Stimulated activated CD4-positive, alpha-beta T cell treated with anti-CD3 and anti-CD28 coated beads, Interleukin-1b, Interleukin-23, amount 100 ng/mL, for 48 hours (primary cell): ENCODE measurements at regions not wholly inside any gene's neighbourhood (a gene's known extent, or its start where the extent isn't known, plus 50 kb on each side); places are given as distances from the start of the nearest gene placed in this dataset.

ENCODE experiments used
- DNase-seq: peaks from one replicate; pipeline ENCODE4 v3.0.0-alpha.2; 2020

GRCh38 chr9:86679909-86680308 is 267.4 kb downstream of the GAS1 start:
- DNase-seq: no peak

DNA sequence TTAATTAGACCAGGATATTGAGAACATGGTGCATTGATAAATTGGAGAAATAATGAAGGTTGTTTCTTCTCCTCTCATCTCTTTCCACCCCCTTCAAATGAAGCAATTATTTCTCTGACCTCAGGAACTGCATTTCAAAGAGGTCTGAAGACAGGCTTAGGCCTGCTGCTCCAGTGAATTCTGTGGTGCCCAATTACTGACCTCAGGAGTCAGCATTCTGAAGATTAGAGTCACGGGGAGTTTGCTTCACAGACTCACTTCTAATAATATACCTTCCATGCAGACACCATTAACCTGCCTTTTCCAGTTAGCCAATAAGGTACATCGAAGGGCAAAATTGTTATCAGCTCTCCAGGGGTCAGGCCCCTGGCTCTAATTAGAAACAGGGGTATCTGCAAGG is 270.9 kb downstream of the GAS1 start:
- no peak for DNase-seq

GRCh38 chr9:86675805-86676204 is 271.5 kb downstream of the GAS1 start:
- no peak for DNase-seq

GRCh38 chr9:86674487-86674886 is 272.8 kb downstream of the GAS1 start:
- DNase-seq: no peak

DNA sequence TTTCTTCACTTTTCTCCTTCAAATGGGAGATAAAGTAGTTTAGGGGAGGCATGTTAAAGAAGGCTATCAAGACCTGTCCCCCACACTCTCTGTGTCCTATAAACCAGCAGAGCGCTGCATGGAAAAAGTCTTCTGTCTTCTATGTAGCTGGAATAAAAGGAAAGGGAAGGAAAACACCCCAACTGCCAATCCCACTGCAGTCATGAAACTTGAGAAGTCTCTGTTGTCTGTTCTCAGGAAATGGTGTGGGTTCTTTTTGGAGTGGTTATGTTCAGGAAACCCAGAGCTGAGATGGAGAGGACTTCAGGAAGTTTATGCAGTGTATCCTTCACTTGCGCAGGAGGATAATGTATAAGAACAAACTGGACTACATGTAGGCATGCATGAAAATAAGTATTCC is 274.3 kb downstream of the GAS1 start:
- DNase-seq: no peak

- DNase-seq: no peak
Measured at GRCh38 chr9:86672301-86672700, 275.0 kb downstream of the GAS1 start.

GRCh38 chr9:86671018-86671417 is 276.3 kb downstream of the GAS1 start:
- no peak for DNase-seq

GRCh38 chr9:86670536-86670935 is 276.8 kb downstream of the GAS1 start:
- no peak for DNase-seq

DNA sequence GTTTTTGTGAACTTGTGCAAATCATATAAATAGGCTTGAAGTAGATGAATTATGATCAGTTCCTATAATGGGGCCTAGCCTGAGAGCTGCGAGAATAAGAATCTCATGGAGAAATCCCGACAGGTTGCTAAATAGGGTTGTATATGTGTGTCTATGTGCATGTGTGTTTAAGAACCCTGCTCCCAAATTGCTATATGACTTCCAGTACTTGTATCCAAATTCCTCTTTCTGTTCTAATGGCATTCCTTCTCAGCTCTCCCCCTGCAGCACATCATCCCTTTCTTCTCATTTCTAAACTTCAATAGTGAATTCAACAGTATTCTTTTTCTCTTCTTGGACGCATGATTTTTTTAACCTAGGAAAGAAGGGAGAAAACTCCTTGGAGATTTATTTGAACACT is 277.2 kb downstream of the GAS1 start:
- DNase-seq: no peak

DNA sequence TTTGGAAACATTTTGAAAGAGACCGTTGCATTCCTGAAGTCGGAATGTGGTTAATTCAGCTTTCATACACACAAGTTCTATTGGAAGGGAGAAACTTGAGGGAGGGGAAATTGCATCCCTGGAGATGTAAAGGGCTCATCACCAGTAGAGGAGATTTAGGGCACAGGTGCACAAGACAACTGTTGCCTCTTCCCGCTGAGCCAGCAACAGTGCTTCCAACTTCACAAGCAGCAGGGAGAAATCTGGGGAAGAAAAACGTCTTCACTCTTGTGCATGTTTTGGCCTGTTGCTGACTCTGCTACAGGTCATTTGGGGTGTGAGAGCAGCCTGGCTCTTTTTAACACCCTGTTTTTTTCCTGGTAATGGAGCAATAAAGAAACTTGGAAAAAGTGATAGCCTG is 277.9 kb downstream of the GAS1 start:
- DNase-seq: no peak

DNA sequence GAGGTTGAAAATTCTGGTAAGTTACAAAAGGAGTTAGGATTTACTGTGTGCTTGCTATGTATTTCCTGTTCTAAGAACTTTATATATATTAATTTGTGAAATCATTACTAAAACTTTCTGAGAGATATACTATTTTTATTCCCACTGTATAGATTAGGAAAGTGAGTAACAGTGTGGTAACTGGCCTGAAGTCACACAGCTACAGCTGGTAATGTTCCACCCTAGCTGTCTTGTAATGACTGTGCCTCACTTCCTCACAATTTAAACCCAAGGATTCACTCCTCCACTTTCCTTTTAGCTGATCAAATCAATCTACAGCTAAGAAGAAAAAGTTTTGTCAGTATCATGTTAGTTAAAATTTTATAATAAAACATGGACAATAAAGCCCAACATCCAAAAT is 278.8 kb downstream of the GAS1 start:
- no peak for DNase-seq

DNA sequence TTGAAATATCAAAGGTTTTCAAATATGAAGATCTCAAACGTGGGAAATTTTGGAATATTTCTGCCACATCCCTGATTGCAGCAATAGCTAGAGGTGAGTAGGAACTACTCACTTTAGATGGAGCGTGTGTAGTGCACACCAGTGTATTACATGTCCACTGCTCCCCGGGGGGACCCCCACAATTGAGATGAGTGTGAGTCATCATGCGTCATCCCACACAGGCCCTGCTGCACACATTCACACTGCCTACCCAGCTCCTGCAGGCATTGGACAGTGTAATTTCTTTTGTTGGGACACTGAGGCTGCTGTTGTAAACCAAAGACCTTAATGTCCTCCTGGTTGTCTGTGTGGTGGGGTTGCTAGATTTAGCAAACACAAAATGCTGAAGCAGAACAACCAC is 280.0 kb downstream of the GAS1 start:
- DNase-seq: peak; percentile 5

DNA sequence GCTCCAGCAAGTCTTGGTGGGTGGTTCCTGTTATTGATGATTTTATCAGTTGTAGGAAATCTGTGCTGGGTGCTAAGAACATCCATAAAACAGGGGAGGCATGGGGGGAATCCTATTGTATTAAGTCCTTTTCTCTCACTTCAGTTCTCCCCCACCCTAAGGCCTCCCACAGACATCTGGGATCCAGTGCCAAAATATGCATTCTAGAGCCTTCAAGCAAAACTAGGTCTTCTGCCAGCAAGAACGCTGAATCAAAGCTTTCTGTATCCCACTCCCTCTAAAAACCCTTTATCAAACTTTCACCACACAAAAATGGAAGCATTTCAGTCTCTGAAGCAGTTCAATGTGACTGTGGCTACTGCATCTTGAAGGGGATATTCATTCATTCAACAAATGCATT is 281.9 kb downstream of the GAS1 start:
- DNase-seq: no peak

- no peak for DNase-seq
Measured at GRCh38 chr9:86664603-86665002, 282.7 kb downstream of the GAS1 start.

DNA sequence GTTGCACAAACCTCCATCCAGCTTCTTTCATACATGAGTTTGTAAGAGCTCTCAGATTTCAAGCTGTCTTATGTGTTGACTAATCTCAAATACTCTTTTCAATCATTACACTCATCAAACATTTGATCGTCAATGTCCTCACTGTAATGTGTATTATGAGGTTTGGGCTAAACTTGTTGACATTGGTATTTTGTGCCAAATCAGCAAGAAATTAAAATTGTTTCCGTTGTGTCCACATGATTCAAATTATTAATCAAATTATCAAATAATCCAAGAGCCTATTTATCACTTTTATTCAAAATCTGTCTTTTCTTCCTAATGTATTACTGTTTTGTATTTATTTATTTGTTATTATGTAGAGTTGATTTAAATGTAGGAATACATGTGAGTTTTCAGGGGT is 283.4 kb downstream of the GAS1 start:
- DNase-seq: no peak

GRCh38 chr9:86662890-86663468 is 284.3 kb downstream of the GAS1 start:
- DNase-seq: no peak

DNA sequence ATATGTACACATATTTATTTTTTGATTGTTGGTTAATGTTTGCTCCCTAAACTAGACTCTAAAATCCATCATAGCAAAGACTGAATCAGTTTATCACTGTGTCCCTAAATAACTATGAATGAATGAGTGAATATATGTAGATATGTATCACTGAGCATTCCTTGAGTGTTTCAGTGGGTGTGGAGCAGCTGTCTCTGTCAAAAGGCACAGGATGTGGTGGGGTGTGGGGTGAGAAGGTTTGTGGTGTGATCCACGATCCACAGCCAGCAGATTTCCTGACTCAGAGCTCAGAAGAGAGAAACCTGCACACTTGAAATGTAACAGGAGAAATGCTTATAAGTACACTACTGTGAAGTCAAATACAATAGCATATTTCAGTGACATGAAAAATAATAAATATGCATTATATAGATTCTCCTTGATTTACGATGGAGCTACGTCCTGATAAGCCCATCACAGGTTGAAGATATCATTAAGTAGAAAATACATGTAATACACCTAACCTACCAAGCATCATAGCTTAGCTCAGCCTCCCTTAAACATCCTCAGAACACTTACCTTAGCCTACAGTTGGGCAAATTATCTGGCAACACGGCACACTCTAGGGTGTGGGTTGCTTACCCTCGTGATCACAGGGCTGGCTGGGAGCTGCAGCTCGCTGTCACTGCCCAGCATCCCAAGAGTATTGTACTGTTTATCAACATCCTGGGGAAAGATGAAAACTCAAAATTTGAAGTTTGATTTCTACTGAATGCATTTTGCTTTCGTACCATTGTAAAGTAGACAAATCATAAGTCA is 287.0 kb downstream of the GAS1 start:
- DNase-seq: peak; percentile 24

GRCh38 chr9:86659413-86660046 is 287.8 kb downstream of the GAS1 start:
- DNase-seq: no peak

- DNase-seq: no peak
Measured at GRCh38 chr9:86655147-86655546, 292.2 kb downstream of the GAS1 start.

DNA sequence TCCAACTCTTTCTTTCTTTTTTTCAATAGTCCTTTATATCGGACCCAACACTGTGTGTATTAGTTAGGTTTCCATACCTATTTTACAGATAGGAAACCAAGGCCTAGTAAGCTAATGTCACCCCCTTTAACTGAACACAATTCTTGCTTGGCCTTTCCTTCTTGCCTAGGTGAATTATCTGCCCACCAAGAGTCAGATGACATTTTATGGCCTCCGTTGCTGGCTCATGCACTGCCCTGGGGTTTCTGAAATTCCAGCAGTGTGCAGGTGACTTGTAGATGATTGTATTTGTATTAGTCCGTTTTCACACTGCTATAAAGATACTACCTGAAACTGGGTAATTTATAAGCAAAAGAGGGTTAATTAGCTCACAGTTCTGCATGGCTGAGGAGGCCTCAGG is 293.8 kb downstream of the GAS1 start:
- no peak for DNase-seq

- no peak for DNase-seq
Measured at GRCh38 chr9:86652736-86653135, 294.6 kb downstream of the GAS1 start.

- DNase-seq: no peak
Measured at GRCh38 chr9:86649913-86650312, 295.7 kb upstream of the TUT7 start.

DNA sequence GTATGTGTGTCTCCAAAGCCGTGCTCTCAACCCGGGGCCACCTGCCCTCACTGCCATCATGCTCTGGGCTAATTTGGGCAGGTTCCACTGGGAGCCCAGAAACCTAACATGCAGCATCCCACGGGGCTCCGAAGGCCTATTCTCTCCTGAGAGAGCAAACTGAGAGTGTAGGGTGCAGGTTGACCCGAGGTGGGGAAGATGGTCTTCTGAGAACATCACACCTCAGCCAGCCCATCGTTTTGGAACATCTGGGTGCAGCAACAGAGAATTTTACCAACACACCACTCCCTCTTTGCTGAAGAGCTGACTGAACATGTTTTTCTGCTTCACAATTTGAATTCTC is 294.6 kb upstream of the TUT7 start:
- no peak for DNase-seq

DNA sequence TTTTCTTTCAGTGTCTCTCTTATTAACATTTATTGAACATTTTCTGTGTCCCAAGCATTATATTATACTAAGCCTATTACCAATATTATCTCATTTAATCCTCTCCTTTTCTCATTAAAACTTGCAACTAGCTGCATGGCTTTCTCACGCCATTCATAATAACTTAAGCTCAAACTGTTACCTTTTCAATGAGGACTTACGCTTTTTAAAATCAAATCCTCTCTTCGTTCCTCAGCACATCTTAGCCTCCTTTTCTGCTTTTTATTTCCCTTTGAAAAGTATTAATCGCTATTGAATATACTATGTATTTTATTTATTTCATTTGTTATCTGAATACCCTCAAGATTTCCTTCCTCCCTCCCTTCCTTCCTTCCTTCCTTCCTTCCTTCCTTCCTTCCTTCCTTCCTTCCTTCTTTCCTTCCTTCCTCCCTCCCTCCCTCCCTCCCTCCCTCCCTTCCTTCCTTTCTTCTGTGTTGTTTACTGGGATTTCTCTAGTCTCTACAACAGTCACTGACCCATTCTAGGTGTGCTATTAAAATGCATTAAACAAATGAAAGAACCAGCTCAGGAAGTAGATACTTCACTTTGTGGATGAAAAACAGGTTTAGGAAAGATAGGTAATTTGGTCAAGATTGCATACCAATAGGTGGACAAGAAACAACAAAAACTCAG is 294.1 kb upstream of the TUT7 start:
- no peak for DNase-seq
